Coronary artery (tissue), 2 donors: ENCODE measurements at regions not wholly inside any gene's neighbourhood (a gene's known extent, or its start where the extent isn't known, plus 50 kb on each side); places are given as distances from the start of the nearest gene placed in this dataset.

Experiments
- DNase-seq: peaks from one replicate; pipeline ENCODE4 v3.0.0-alpha.2; 2017; ENCODE audit warnings: low spot score
- H3K27ac ChIP-seq, 2 donors: fragments of 200-600 bp; sonication (generic); one replicate each; pipeline ENCODE4 v1.5.1; 2016 to 2019
- H3K4me3 ChIP-seq: fragments of 200-600 bp; sonication (generic); 2 replicates; pipeline ENCODE4 v1.5.1; 2016; ENCODE audit warnings: mild to moderate bottlenecking, moderate library complexity
- CTCF ChIP-seq: fragments of 200-600 bp; sonication (generic); IDR thresholded peaks from one replicate; pipeline ENCODE4 v1.5.1; 2019; ENCODE audit warnings: antibody characterized with exemption

GRCh38 chr5:68489556-68489955, 274.0 kb downstream of the PIK3R1 start:
- H3K4me3 ChIP-seq: no peak overlapping the region
- H3K27ac ChIP-seq: no peak overlapping the region
- DNase-seq: no peak
- no peak for TF ChIP-seq CTCF

DNA sequence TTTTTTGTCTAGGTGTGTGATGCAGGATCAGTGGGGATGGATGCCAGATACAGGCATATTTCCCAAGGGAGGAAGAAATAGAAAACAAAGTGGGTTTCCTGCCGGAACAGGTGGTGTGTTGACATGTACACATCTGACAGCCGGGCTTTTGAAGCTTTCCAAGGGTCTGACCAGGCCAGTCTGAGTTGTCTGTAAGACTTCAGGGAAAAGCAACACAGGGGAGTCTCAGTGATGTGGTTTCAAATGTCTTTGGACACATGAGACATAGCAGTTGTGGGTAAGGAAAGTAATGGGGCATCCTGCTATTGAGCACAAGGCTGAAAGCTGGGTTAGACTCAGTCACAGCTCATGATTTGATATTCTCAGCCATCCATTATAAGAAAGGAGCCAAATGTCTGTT, 274.9 kb downstream of the PIK3R1 start:
- no peak for DNase-seq
- no peak overlapping the region for H3K27ac ChIP-seq
- no peak for TF ChIP-seq CTCF
- no peak overlapping the region for H3K4me3 ChIP-seq

- Histone ChIP-seq H3K4me3 (no peak overlapping the region), H3K27ac (no peak overlapping the region)
- no peak for TF ChIP-seq CTCF
- no peak for DNase-seq
These were observed 279.2 kb downstream of the PIK3R1 start for GRCh38 chr5:68494771-68495170.

- no peak for TF ChIP-seq CTCF
- H3K27ac ChIP-seq: no peak overlapping the region
- H3K4me3 ChIP-seq: no peak overlapping the region
- DNase-seq: no peak
These were observed 284.4 kb downstream of the PIK3R1 start for GRCh38 chr5:68499987-68500386.

DNA sequence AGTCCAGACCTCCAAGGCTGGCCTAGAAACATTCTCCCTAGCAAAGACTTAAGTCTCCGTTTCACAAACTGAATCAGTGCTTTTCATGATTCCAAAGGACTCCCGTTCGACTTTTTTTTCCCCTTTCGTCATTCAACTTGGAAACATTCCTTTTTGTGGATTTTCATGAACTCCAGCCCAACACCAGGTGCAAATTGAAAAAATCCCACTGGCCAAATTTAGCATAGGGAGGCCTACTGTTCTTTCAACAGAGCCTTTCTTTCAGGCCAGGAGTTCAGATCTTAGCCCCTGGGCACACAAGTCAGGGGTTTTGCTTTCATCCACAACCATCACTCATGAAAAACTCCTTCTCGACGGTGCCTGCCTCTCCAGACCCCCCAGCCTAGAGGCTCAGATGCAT, 285.3 kb downstream of the PIK3R1 start:
- Histone ChIP-seq H3K4me3 (no peak overlapping the region), H3K27ac (no peak overlapping the region)
- no peak for DNase-seq
- TF ChIP-seq CTCF: no peak

DNA sequence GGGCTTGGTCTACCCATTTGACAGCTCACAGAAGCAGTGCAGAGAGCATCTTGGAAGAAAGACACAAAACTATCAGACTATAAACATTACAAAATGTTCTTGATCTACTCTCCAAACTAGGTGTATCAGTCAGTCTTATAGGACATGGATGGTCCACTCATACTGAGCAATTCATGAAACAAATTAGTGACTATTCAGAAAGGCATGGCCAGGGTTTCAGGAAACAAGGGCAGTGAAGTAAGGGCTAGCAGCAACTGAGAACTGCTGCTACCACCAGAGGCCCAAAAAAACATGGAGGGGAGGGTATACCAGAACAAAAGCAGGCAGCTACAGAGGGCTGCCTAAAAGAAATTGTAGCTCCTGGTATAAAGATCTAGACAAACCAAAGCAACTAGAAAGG, 287.0 kb downstream of the PIK3R1 start:
- TF ChIP-seq CTCF: no peak
- H3K4me3 ChIP-seq: no peak overlapping the region
- DNase-seq: no peak
- no peak overlapping the region for H3K27ac ChIP-seq

GRCh38 chr5:68504306-68504705, 288.8 kb downstream of the PIK3R1 start:
- TF ChIP-seq CTCF: no peak
- DNase-seq: no peak
- Histone ChIP-seq H3K4me3 (no peak overlapping the region), H3K27ac (no peak overlapping the region)
